ENCODE measurements at regions not wholly inside any gene's neighbourhood (a gene's known extent, or its start where the extent isn't known, plus 50 kb on each side); places are given as distances from the start of the nearest gene placed in this dataset.

DNA sequence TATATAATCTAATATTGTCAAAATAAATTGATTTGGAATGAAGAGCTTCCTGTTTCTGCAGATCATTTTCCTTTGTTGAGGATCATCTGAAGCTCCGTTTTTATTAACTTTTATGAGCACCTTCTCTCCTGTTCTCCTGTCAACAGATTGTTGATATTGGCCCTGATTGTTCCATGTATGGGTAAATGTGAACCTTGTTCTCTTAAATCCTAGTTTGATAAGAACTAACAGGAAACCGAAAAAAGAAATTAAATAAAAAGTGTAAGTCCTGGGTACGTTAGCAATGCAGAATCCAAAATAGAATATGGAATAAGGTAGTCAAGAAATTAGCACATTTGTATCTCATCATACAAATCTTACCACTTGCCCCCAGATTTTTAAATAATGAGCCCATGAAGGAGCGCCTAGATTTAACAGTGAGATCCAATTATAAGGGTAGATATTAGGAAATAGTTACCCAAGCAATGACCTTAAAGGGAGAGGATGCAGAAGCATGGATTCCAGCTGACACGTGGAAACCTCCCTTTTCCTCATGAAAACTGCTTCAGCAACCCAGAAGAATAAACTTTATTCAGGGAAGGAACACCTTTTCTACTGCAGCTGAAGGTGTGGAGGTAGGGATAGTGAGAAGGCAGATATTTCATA is 80.8 kb upstream of the PIK3R1 start:
- H3K27me3 ChIP-seq: no peaks in the 10 kb centered on the region
- no peak for ATAC-seq
- intact Hi-C loops (cut with DNase I): loop anchor here in 1 of 10 donors (5.0 kb wide), 1 partner anchor 238 kb away; no protein-coding TSS in a partner anchor

DNA sequence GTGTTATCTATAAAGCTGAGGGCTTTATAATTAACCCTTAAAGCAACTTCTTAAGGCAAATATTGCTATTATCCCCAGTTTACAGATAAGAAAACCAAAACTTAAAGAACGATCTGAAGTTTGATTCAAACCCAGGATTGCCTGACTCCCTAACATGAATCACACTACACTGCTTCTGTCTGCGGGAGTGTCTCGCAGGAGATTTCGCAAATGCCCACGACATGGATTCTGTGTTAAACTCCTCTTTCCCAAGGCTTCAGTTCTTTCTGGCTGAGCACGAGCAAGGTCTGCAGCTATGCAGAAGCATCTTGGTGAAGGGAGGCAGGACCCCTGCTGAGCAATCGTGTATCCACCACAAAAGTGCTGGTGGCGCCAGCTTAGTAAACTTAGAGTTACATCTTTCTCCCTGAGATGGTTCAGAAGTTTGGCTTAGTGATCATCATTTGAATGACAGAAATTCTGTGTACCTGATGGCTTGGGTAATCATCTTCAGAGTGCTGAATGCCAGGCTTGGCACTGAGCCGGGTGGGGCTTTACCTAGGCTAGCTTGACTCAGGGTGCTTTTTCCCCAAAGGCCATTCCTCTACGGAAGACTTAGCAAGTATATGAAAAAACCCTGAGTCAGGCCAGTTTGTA is 81.4 kb upstream of the PIK3R1 start:
- Histone ChIP-seq H3K36me3 (no peaks in the 10 kb centered on the region), H3K9me3 (no peaks in the 10 kb centered on the region), H3K4me3 (no peak overlapping the region), H3K4me1 (peaks cover 0 to 9% (median 3%) of the 10 kb centered on the region in 9 donors), H3K27me3 (no peaks in the 10 kb centered on the region), H3K27ac (no peak overlapping the region)
- intact Hi-C loops (cut with DNase I): no loop called here
- TF ChIP-seq, protein P1, sequence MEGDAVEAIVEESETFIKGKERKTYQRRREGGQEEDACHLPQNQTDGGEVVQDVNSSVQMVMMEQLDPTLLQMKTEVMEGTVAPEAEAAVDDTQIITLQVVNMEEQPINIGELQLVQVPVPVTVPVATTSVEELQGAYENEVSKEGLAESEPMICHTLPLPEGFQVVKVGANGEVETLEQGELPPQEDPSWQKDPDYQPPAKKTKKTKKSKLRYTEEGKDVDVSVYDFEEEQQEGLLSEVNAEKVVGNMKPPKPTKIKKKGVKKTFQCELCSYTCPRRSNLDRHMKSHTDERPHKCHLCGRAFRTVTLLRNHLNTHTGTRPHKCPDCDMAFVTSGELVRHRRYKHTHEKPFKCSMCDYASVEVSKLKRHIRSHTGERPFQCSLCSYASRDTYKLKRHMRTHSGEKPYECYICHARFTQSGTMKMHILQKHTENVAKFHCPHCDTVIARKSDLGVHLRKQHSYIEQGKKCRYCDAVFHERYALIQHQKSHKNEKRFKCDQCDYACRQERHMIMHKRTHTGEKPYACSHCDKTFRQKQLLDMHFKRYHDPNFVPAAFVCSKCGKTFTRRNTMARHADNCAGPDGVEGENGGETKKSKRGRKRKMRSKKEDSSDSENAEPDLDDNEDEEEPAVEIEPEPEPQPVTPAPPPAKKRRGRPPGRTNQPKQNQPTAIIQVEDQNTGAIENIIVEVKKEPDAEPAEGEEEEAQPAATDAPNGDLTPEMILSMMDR (IDR thresholded peaks at IDR 0.05): no peak
- DNase-seq: no peak
- 89 to 92% methylated on average over 10 of the region's 10 CpGs for WGBS, 2 donors
- ATAC-seq: no peak

More for the DNA sequence above, 80.8 kb upstream of the PIK3R1 start:
- DNase-seq: no peak
- Histone ChIP-seq H3K9me3 (no peaks in the 10 kb centered on the region), H3K4me1 (peaks cover 0 to 9% (median 3%) of the 10 kb centered on the region in 9 donors), H3K4me3 (no peak overlapping the region), H3K27ac (no peak overlapping the region), H3K36me3 (no peaks in the 10 kb centered on the region)
- 76 to 91% methylated on average over 5 of the region's 5 CpGs for WGBS, 2 donors
- TF ChIP-seq, protein P1 (IDR thresholded peaks at IDR 0.05): no peak

DNA sequence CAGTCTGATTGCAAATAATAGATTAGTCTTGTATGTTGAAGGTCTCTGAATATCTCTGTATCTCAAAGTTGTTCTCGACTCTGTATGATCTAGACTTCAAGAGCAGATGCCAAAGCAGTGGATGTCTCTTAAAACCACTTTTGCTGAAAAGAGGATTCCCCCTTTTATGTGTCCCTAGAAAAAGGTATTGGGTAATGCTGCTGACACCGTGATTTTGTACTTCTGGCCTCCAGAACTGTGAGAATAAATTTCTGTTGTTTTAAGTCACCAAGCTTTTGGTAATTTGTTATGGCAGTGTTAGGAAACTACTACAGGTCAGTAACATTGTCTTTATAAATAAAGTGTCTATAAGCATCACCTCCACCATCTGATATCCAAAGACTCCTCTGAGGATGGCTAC is 85.3 kb upstream of the PIK3R1 start:
- DNase-seq (no peak), ATAC-seq (no peak)
- TF ChIP-seq, protein P1 (IDR thresholded peaks at IDR 0.05): no peak
- intact Hi-C loops (cut with DNase I): no loop called here
- Histone ChIP-seq H3K9me3 (no peaks in the 10 kb centered on the region), H3K27ac (no peak overlapping the region), H3K4me3 (no peak overlapping the region), H3K4me1 (no peaks in the 10 kb centered on the region), H3K27me3 (no peaks in the 10 kb centered on the region), H3K36me3 (no peaks in the 10 kb centered on the region)
- WGBS, 2 donors: 77 to 79% methylated on average over 2 of the region's 2 CpGs

DNA sequence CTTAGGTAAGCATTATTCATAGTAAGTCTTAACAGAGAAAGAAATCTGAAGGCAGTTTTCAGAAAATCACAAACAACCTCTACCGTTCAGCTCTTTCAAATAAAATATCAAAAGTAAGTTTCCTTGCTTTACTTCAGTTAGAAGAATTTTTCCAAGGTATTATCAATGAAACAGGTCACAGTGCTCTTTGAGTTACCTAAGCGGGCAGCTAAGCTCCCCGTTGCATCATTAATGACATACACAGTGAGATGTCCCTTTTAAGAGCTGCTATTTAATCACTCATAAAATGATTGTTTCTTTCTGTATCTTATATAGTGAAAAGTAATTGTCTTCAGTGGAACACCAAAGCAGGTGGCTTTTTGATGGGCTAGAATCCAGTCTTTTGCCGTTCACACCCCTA is 86.2 kb upstream of the PIK3R1 start:
- H3K27me3 ChIP-seq: no peaks in the 10 kb centered on the region
- no peaks in the 10 kb centered on the region for H3K4me1 ChIP-seq
- TF ChIP-seq, protein P1 (IDR thresholded peaks at IDR 0.05): no peak
- DNase-seq: no peak
- H3K4me3 ChIP-seq: no peak overlapping the region
- peaks cover 0 to 1% (median 0%) of the 10 kb centered on the region in 11 donors for H3K9me3 ChIP-seq
- ATAC-seq: no peak
- H3K27ac ChIP-seq: no peak overlapping the region
- intact Hi-C loops (cut with DNase I): no loop called here
- no peaks in the 10 kb centered on the region for H3K36me3 ChIP-seq
- WGBS, 2 donors: 83 to 98% methylated on average over 4 of the region's 4 CpGs

Data from heart right ventricle (tissue), 16 donors.